Peyer's patch (tissue), 4 donors: ENCODE measurements at regions not wholly inside any gene's neighbourhood (a gene's known extent, or its start where the extent isn't known, plus 50 kb on each side); places are given as distances from the start of the nearest gene placed in this dataset.

Experiments used
- POLR2A ChIP-seq, 2 donors: fragments of 450-650 bp; IDR thresholded peaks; one replicate each; pipeline ENCODE4 v1.5.1; 2017; ENCODE audit warnings: antibody characterized with exemption in 2 of 2, mild to moderate bottlenecking in 2 of 2, moderate library complexity in 2 of 2
- TF ChIP-seq, protein P1 (sequence below), 6 experiments: fragments of 450-650 bp in 4 of 6; fragments of 200-600 bp in 2 of 6; sonication (generic) in 1 of 6; IDR thresholded peaks; one replicate each; pipeline ENCODE4 v1.5.1; 2017 to 2019; ENCODE audit warnings: antibody characterized with exemption in 6 of 6, mild to moderate bottlenecking in 3 of 6, moderate library complexity in 1 of 6

DNA sequence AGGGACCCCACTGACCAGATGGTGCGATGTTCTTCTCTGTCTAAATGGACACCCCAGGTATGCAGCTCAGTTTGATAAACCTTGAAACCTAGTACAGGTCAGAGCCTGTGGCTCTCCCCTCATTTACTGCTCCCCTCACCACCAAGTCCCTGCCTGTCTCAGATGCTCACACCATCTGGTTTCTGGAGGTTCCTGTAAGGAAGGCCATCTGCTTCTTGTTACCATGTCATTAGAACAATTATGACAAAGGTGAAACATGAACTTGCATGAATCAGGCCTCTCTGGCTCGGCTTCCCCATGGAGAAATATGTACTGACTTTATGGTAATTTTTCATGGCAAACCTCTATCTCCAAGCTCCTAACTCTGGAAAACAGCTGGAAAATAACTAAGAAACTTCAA is 965.7 kb downstream of the UQCRFS1 start:
- TF ChIP-seq POLR2A (IDR thresholded peaks at IDR 0.05) = no peak
- TF ChIP-seq, protein P1, sequence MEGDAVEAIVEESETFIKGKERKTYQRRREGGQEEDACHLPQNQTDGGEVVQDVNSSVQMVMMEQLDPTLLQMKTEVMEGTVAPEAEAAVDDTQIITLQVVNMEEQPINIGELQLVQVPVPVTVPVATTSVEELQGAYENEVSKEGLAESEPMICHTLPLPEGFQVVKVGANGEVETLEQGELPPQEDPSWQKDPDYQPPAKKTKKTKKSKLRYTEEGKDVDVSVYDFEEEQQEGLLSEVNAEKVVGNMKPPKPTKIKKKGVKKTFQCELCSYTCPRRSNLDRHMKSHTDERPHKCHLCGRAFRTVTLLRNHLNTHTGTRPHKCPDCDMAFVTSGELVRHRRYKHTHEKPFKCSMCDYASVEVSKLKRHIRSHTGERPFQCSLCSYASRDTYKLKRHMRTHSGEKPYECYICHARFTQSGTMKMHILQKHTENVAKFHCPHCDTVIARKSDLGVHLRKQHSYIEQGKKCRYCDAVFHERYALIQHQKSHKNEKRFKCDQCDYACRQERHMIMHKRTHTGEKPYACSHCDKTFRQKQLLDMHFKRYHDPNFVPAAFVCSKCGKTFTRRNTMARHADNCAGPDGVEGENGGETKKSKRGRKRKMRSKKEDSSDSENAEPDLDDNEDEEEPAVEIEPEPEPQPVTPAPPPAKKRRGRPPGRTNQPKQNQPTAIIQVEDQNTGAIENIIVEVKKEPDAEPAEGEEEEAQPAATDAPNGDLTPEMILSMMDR (IDR thresholded peaks at IDR 0.05) = no peak
